ENCODE measurements at regions not wholly inside any gene's neighbourhood (a gene's known extent, or its start where the extent isn't known, plus 50 kb on each side); places are given as distances from the start of the nearest gene placed in this dataset.

- TF ChIP-seq GATA2 (IDR thresholded peaks at IDR 0.05; ENCODE audit: low read depth, low read length) (peak; percentile 74), GATA3 (IDR thresholded peaks at IDR 0.05; ENCODE audit: low read depth, low read length) (peak; percentile 23; the same call in 1 of the 2 replicates)
Measured at GRCh38 chr13:59259165-59260000, 904.3 kb downstream of the DIAPH3 start.

All from SH-SY5Y (cell line).